ENCODE measurements at regions not wholly inside any gene's neighbourhood (a gene's known extent, or its start where the extent isn't known, plus 50 kb on each side); places are given as distances from the start of the nearest gene placed in this dataset.

GRCh38 chr1:82640352-82640751, 839.6 kb downstream of the ADGRL2 start:
- TF ChIP-seq CTCF (IDR thresholded peaks at IDR 0.05) (no peak), POLR2AphosphoS5 (IDR thresholded peaks at IDR 0.05) (no peak), EP300 (IDR thresholded peaks at IDR 0.05) (no peak), POLR2A (IDR thresholded peaks at IDR 0.05) (no peak)
- WGBS = 100% methylated on average over 1 of the region's 1 CpG
- H3K27me3 ChIP-seq = no peaks in the 10 kb centered on the region
- DNase-seq (ENCODE audit: low spot score in 2 of 2) = no peak
- H3K4me3 ChIP-seq = no peak overlapping the region
- no peak overlapping the region for H3K27ac ChIP-seq
- no peaks in the 10 kb centered on the region for H3K9me3 ChIP-seq
- H3K36me3 ChIP-seq = no peaks in the 10 kb centered on the region
- no peaks in the 10 kb centered on the region for H3K4me1 ChIP-seq

- Histone ChIP-seq H3K4me1 (no peaks in the 10 kb centered on the region), H3K4me3 (no peak overlapping the region), H3K36me3 (no peaks in the 10 kb centered on the region), H3K27me3 (no peaks in the 10 kb centered on the region), H3K9me3 (no peaks in the 10 kb centered on the region), H3K27ac (no peak overlapping the region)
- DNase-seq (ENCODE audit: low spot score in 2 of 2) = no peak
- 93% methylated on average over 1 of the region's 1 CpG for WGBS
- TF ChIP-seq POLR2A (IDR thresholded peaks at IDR 0.05) = no peak
- no peak for TF ChIP-seq POLR2AphosphoS5 (IDR thresholded peaks at IDR 0.05)
- TF ChIP-seq EP300 (IDR thresholded peaks at IDR 0.05) = no peak
- no peak for TF ChIP-seq CTCF (IDR thresholded peaks at IDR 0.05)
Measured at GRCh38 chr1:82634266-82634665, 833.5 kb downstream of the ADGRL2 start.

- 89% methylated on average over 1 of the region's 1 CpG for WGBS
Measured at GRCh38 chr1:82632155-82632554, 831.4 kb downstream of the ADGRL2 start.

GRCh38 chr1:82628887-82629286, 828.2 kb downstream of the ADGRL2 start:
- no peaks in the 10 kb centered on the region for H3K36me3 ChIP-seq
- no peak for TF ChIP-seq CTCF (IDR thresholded peaks at IDR 0.05)
- no peak for TF ChIP-seq EP300 (IDR thresholded peaks at IDR 0.05)
- no peak for TF ChIP-seq POLR2A (IDR thresholded peaks at IDR 0.05)
- TF ChIP-seq POLR2AphosphoS5 (IDR thresholded peaks at IDR 0.05) = no peak
- no peaks in the 10 kb centered on the region for H3K27me3 ChIP-seq
- no peak for DNase-seq (ENCODE audit: low spot score in 2 of 2)
- WGBS = 88% methylated on average over 2 of the region's 2 CpGs
- H3K4me1 ChIP-seq = no peaks in the 10 kb centered on the region
- H3K9me3 ChIP-seq = no peaks in the 10 kb centered on the region
- H3K27ac ChIP-seq = no peak overlapping the region
- no peak overlapping the region for H3K4me3 ChIP-seq

More at GRCh38 chr1:82632155-82632554, 831.4 kb downstream of the ADGRL2 start:
- Histone ChIP-seq H3K36me3 (no peaks in the 10 kb centered on the region), H3K27ac (no peak overlapping the region), H3K9me3 (no peaks in the 10 kb centered on the region), H3K27me3 (no peaks in the 10 kb centered on the region), H3K4me1 (no peaks in the 10 kb centered on the region), H3K4me3 (no peak overlapping the region)
- TF ChIP-seq POLR2AphosphoS5 (IDR thresholded peaks at IDR 0.05) = no peak
- TF ChIP-seq EP300 (IDR thresholded peaks at IDR 0.05) = no peak
- TF ChIP-seq CTCF (IDR thresholded peaks at IDR 0.05) = no peak
- TF ChIP-seq POLR2A (IDR thresholded peaks at IDR 0.05) = no peak
- DNase-seq (ENCODE audit: low spot score in 2 of 2) = no peak

- Histone ChIP-seq H3K27ac (no peak overlapping the region), H3K4me1 (no peaks in the 10 kb centered on the region), H3K36me3 (no peaks in the 10 kb centered on the region), H3K27me3 (no peaks in the 10 kb centered on the region), H3K4me3 (no peak overlapping the region), H3K9me3 (no peaks in the 10 kb centered on the region)
- WGBS = 89% methylated on average over 1 of the region's 1 CpG
- no peak for DNase-seq (ENCODE audit: low spot score in 2 of 2)
- no peak for TF ChIP-seq POLR2A (IDR thresholded peaks at IDR 0.05)
- TF ChIP-seq CTCF (IDR thresholded peaks at IDR 0.05) = no peak
- TF ChIP-seq POLR2AphosphoS5 (IDR thresholded peaks at IDR 0.05) = no peak
- TF ChIP-seq EP300 (IDR thresholded peaks at IDR 0.05) = no peak
Measured at GRCh38 chr1:82625537-82625936, 824.8 kb downstream of the ADGRL2 start.

Measured in suprapubic skin (tissue), 4 donors.